ENCODE measurements at regions not wholly inside any gene's neighbourhood (a gene's known extent, or its start where the extent isn't known, plus 50 kb on each side); places are given as distances from the start of the nearest gene placed in this dataset.
"Not testable (repeated sequence)": the region's sequence is repeated elsewhere in the genome, so short reads cannot be mapped to it uniquely, and the experiment has no call there.

- no peak for DNase-seq (ENCODE audit: low read depth in 1 of 2, low spot score in 1 of 2)
- no peak overlapping the region for H3K4me3 ChIP-seq (replicated peaks; ENCODE audit: insufficient read depth, low read length)
- no peak for TF ChIP-seq GABPA (IDR thresholded peaks at IDR 0.05; ENCODE audit: low read depth)
- H3K27me3 ChIP-seq (ENCODE audit: insufficient read depth, poor library complexity, severe bottlenecking) = no peaks in the 10 kb centered on the region
- H3K27ac ChIP-seq (replicated peaks) = no peak overlapping the region
These were observed 303.2 kb downstream of the TSHZ3 start for GRCh38 chr19:31046024-31046423.

- no peak for DNase-seq (ENCODE audit: low read depth in 1 of 2, low spot score in 1 of 2)
- TF ChIP-seq POLR2AphosphoS5 (IDR thresholded peaks at IDR 0.05; ENCODE audit: low read depth) (no peak), GABPA (IDR thresholded peaks at IDR 0.05; ENCODE audit: low read depth) (no peak), REST (IDR thresholded peaks at IDR 0.05; ENCODE audit: insufficient replicate concordance, low read depth) (no peak), CTCF (IDR thresholded peaks at IDR 0.05; ENCODE audit: insufficient read depth, low read length) (no peak), SPI1 (IDR thresholded peaks at IDR 0.05; ENCODE audit: borderline replicate concordance, low read depth) (no peak)
- no peak overlapping the region for H3K4me3 ChIP-seq (replicated peaks; ENCODE audit: insufficient read depth, low read length)
- H3K27me3 ChIP-seq (ENCODE audit: insufficient read depth, poor library complexity, severe bottlenecking) = no peaks in the 10 kb centered on the region
- no peak overlapping the region for H3K27ac ChIP-seq (replicated peaks)
These were observed 307.8 kb downstream of the TSHZ3 start for GRCh38 chr19:31041461-31041860.

GRCh38 chr19:31039151-31039550 is 310.1 kb downstream of the TSHZ3 start:
- Histone ChIP-seq H3K4me3 (replicated peaks; ENCODE audit: insufficient read depth, low read length) (no peak overlapping the region), H3K27me3 (ENCODE audit: insufficient read depth, poor library complexity, severe bottlenecking) (no peaks in the 10 kb centered on the region), H3K27ac (replicated peaks) (no peak overlapping the region)
- no peak for TF ChIP-seq POLR2AphosphoS5 (IDR thresholded peaks at IDR 0.05; ENCODE audit: low read depth)
- no peak for TF ChIP-seq CTCF (IDR thresholded peaks at IDR 0.05; ENCODE audit: insufficient read depth, low read length)
- TF ChIP-seq REST (IDR thresholded peaks at IDR 0.05; ENCODE audit: insufficient replicate concordance, low read depth) = no peak
- no peak for TF ChIP-seq GABPA (IDR thresholded peaks at IDR 0.05; ENCODE audit: low read depth)
- TF ChIP-seq SPI1 (IDR thresholded peaks at IDR 0.05; ENCODE audit: borderline replicate concordance, low read depth) = no peak
- no peak for DNase-seq (ENCODE audit: low read depth in 1 of 2, low spot score in 1 of 2)

- TF ChIP-seq GABPA (IDR thresholded peaks at IDR 0.05; ENCODE audit: low read depth) = no peak
- no peak for TF ChIP-seq POLR2AphosphoS5 (IDR thresholded peaks at IDR 0.05; ENCODE audit: low read depth)
- TF ChIP-seq SPI1 (IDR thresholded peaks at IDR 0.05; ENCODE audit: borderline replicate concordance, low read depth) = no peak
- TF ChIP-seq CTCF (IDR thresholded peaks at IDR 0.05; ENCODE audit: insufficient read depth, low read length) = no peak
- TF ChIP-seq REST (IDR thresholded peaks at IDR 0.05; ENCODE audit: insufficient replicate concordance, low read depth) = no peak
- H3K27me3 ChIP-seq (ENCODE audit: insufficient read depth, poor library complexity, severe bottlenecking) = no peaks in the 10 kb centered on the region
- DNase-seq (ENCODE audit: low read depth in 1 of 2, low spot score in 1 of 2) = no peak
- no peak overlapping the region for H3K4me3 ChIP-seq (replicated peaks; ENCODE audit: insufficient read depth, low read length)
- H3K27ac ChIP-seq (replicated peaks) = no peak overlapping the region
These were observed 311.8 kb downstream of the TSHZ3 start for GRCh38 chr19:31037286-31037980.

GRCh38 chr19:31031455-31031854 is 317.8 kb downstream of the TSHZ3 start:
- not testable (repeated sequence) for H3K4me3 ChIP-seq (replicated peaks; ENCODE audit: insufficient read depth, low read length); DNase-seq (ENCODE audit: low read depth in 1 of 2, low spot score in 1 of 2); H3K27me3 ChIP-seq (ENCODE audit: insufficient read depth, poor library complexity, severe bottlenecking); H3K27ac ChIP-seq (replicated peaks)
